ENCODE measurements at regions not wholly inside any gene's neighbourhood (a gene's known extent, or its start where the extent isn't known, plus 50 kb on each side); places are given as distances from the start of the nearest gene placed in this dataset.

DNA sequence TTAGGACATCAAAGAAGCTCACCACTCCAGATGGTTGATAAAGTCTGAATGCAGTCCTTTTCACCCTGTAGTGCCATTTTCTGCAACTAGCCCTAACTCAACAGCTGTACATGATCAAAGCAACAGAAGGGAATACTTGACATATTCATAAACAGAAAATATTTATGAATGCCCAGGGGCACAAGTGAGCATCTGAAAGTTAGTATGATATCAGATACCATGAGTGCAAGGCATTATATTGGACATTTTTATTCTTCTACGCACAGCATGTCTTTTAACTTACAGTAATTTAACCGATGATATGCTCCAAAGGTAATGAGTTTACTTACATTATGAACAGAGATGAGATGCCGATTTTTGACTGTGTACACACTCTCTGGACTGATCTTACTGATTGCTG is 142.0 kb downstream of the MCHR2 start:
- TF ChIP-seq POLR2A (IDR thresholded peaks at IDR 0.05; ENCODE audit: borderline replicate concordance, extremely low read depth, insufficient read depth, insufficient read length): no peak
- no peak for TF ChIP-seq EZH2 (IDR thresholded peaks at IDR 0.05)
- TF ChIP-seq RAD21 (IDR thresholded peaks at IDR 0.05; ENCODE audit: low read depth): no peak
- TF ChIP-seq, protein P1, sequence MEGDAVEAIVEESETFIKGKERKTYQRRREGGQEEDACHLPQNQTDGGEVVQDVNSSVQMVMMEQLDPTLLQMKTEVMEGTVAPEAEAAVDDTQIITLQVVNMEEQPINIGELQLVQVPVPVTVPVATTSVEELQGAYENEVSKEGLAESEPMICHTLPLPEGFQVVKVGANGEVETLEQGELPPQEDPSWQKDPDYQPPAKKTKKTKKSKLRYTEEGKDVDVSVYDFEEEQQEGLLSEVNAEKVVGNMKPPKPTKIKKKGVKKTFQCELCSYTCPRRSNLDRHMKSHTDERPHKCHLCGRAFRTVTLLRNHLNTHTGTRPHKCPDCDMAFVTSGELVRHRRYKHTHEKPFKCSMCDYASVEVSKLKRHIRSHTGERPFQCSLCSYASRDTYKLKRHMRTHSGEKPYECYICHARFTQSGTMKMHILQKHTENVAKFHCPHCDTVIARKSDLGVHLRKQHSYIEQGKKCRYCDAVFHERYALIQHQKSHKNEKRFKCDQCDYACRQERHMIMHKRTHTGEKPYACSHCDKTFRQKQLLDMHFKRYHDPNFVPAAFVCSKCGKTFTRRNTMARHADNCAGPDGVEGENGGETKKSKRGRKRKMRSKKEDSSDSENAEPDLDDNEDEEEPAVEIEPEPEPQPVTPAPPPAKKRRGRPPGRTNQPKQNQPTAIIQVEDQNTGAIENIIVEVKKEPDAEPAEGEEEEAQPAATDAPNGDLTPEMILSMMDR (IDR thresholded peaks at IDR 0.05 in 2 of 3, conservative IDR thresholded peaks at IDR 0.05 in 1 of 3; ENCODE audit: borderline replicate concordance in 1 of 3, insufficient read depth in 1 of 3, low read depth in 2 of 3, low read length in 2 of 3): no peak
- TF ChIP-seq POLR2AphosphoS5 (IDR thresholded peaks at IDR 0.05; ENCODE audit: low read depth, low read length): no peak
- TF ChIP-seq TCF7L2 (IDR thresholded peaks at IDR 0.05; ENCODE audit: borderline replicate concordance, extremely low read depth, insufficient read depth, insufficient read length): no peak
- no peak for TF ChIP-seq SP1 (IDR thresholded peaks at IDR 0.05; ENCODE audit: low read depth)

All from HCT116 (cell line).